CD4-positive, alpha-beta T cell treated with Interleukin-17A for 1 hour (primary cell): ENCODE measurements at regions not wholly inside any gene's neighbourhood (a gene's known extent, or its start where the extent isn't known, plus 50 kb on each side); places are given as distances from the start of the nearest gene placed in this dataset.
"Not testable (repeated sequence)": the region's sequence is repeated elsewhere in the genome, so short reads cannot be mapped to it uniquely, and the experiment has no call there.

Experiments used
- DNase-seq: peaks from one replicate; pipeline ENCODE4 v3.0.0-alpha.2; 2020

GRCh38 chr4:115537387-115537786, 424.0 kb upstream of the NDST4 start:
- DNase-seq, result no peak

- DNase-seq, result no peak
These were observed 415.7 kb upstream of the NDST4 start for GRCh38 chr4:115529126-115529525.

- DNase-seq, result not testable (repeated sequence)
These were observed 406.1 kb upstream of the NDST4 start for GRCh38 chr4:115519476-115519875.

- DNase-seq, result no peak
These were observed 402.4 kb upstream of the NDST4 start for GRCh38 chr4:115515772-115516171.

- DNase-seq, result no peak
These were observed 401.9 kb upstream of the NDST4 start for GRCh38 chr4:115515366-115515765.

GRCh38 chr4:115514675-115515074, 401.3 kb upstream of the NDST4 start:
- DNase-seq, result no peak

GRCh38 chr4:115505326-115505725, 391.9 kb upstream of the NDST4 start:
- no peak for DNase-seq

- DNase-seq, result no peak
These were observed 388.2 kb upstream of the NDST4 start for GRCh38 chr4:115501656-115502055.

GRCh38 chr4:115493770-115494169, 380.4 kb upstream of the NDST4 start:
- not testable (repeated sequence) for DNase-seq

- no peak for DNase-seq
These were observed 378.3 kb upstream of the NDST4 start for GRCh38 chr4:115491686-115492085.

GRCh38 chr4:115489279-115489678, 375.9 kb upstream of the NDST4 start:
- no peak for DNase-seq

- no peak for DNase-seq
These were observed 372.0 kb upstream of the NDST4 start for GRCh38 chr4:115485402-115485801.

- no peak for DNase-seq
These were observed 371.1 kb upstream of the NDST4 start for GRCh38 chr4:115484479-115484878.

- no peak for DNase-seq
These were observed 357.3 kb upstream of the NDST4 start for GRCh38 chr4:115470763-115471162.

GRCh38 chr4:115459301-115459700, 345.9 kb upstream of the NDST4 start:
- DNase-seq, result not testable (repeated sequence)

GRCh38 chr4:115456231-115456630, 342.8 kb upstream of the NDST4 start:
- no peak for DNase-seq

GRCh38 chr4:115454228-115454627, 340.8 kb upstream of the NDST4 start:
- DNase-seq, result no peak

- no peak for DNase-seq
These were observed 340.0 kb upstream of the NDST4 start for GRCh38 chr4:115453416-115453815.

GRCh38 chr4:115452229-115452628, 338.8 kb upstream of the NDST4 start:
- not testable (repeated sequence) for DNase-seq

- DNase-seq, result no peak
These were observed 324.3 kb upstream of the NDST4 start for GRCh38 chr4:115437739-115438138.

GRCh38 chr4:115433491-115433890, 320.1 kb upstream of the NDST4 start:
- DNase-seq, result no peak

- DNase-seq, result no peak
These were observed 316.6 kb upstream of the NDST4 start for GRCh38 chr4:115430024-115430423.

- no peak for DNase-seq
These were observed 315.0 kb upstream of the NDST4 start for GRCh38 chr4:115428455-115428854.

- DNase-seq, result no peak
These were observed 311.4 kb upstream of the NDST4 start for GRCh38 chr4:115424852-115425251.

- DNase-seq, result no peak
These were observed 305.4 kb upstream of the NDST4 start for GRCh38 chr4:115418635-115419396.
